GM18498 (cell line): ENCODE measurements at regions not wholly inside any gene's neighbourhood (a gene's known extent, or its start where the extent isn't known, plus 50 kb on each side); places are given as distances from the start of the nearest gene placed in this dataset.

Experiments used
- ATAC-seq: cut with Tn5 transposase; IDR thresholded peaks from one replicate; pipeline ENCODE4 v1.9.1; 2021; ENCODE audit warnings: mild to moderate bottlenecking, moderate library complexity; ENCODE audit not compliant: unreplicated experiment

DNA sequence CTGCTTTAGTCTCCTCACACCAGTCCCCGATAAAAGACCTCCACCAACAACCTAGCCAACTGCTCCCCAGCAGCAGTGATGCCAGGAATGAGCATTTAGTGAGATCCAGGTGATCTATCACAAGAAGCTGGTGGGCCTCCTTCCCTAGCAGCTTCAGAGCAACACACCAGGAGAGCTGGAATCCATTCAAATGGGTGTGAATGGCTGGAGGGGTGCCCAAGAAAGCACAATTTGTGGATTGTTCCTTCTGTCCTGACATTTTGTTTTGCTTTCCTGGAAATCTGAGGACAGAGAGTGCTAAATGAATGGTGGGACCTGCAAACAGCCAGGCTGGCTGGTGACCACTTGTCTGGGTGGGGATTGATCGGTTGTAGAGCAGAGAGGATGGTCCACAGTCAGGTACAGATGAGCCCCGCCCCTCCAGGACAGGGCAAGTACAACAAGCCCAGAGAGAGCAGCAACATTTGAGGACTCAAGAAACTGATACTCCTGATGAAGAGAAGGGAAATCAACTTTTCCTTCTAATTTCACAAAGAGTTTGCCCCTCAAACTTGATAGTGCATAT lies 316.8 kb downstream of the VPS13C start:
- no peak for ATAC-seq

DNA sequence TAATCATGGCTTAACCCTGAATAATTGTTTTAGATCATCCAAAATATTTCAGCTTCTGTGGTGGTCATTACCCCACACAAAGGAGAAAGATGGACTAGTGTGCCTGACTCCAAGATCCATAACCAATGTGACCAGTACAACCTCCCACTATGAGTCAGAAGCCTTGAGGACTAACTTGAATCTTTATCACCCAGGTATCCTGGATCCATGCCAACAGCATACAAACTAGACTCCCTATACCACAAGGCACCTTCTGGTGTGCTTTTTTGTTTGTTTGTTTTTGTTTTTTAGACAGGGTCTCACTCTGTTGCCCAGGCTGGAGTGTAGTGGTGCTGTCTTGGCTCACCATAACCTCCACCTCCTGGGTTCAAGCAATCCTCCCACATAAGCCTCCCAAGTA lies 317.7 kb downstream of the VPS13C start:
- no peak for ATAC-seq

GRCh38 chr15:61736790-61737189 lies 323.5 kb downstream of the VPS13C start:
- no peak for ATAC-seq

DNA sequence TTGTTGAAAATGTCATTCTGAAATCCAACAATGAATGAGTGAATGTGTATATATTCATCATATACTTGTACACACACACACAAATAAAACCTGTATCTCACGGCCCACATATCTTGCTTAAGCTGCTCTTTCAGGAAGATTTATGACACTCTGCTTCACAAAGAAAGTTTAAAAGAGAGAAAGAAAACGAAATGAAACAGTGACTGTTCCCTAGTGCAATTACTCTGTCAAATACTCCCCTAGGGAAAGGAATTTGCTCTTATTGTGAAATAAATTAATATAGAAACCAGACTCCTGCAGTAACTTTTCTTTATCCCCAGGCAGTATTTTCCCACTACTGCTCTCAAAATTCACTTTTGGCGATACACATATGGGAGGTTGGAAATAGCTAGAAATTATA lies 329.1 kb downstream of the VPS13C start:
- no peak for ATAC-seq

GRCh38 chr15:61729646-61730045 lies 330.6 kb downstream of the VPS13C start:
- ATAC-seq = no peak

GRCh38 chr15:61726166-61726565 lies 334.1 kb downstream of the VPS13C start:
- ATAC-seq = no peak

- no peak for ATAC-seq
Measured at GRCh38 chr15:61725251-61725650, 335.0 kb downstream of the VPS13C start.

DNA sequence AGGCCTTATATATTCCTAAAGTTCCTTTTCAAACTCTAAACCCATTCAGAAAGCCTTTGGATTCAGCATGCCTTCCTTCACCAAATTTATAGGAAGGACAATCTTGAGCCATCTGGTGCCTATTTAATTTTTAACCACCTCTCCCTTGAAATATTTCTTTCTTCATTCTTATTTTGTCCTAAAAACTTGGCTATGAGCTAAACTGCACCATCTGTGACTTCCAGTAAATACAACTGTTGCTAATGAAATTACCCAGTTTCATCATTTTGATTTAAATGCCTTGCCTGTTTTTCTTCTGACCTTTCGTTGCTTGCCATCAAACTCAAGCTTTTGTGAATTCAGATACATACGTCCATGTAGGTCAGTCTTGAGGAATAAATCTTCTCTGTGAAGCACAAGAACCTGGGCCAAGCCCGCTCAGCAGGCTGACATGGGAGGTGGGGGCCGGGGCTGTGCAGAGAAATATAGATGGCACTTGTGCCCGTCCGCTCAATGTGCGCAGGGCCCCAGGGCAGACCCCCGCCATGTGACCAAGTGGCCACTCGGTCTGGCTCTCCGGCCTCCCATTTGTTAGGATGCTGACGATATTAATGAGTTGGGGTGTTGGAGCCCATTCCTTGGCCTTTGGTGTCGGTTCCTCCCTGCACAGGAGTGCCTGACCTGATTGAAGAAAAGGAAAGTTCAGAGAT lies 335.9 kb downstream of the VPS13C start:
- no peak for ATAC-seq

GRCh38 chr15:61721418-61721817 lies 338.8 kb downstream of the VPS13C start:
- no peak for ATAC-seq

- ATAC-seq = no peak
Measured at GRCh38 chr15:61720197-61720704, 340.0 kb downstream of the VPS13C start.

DNA sequence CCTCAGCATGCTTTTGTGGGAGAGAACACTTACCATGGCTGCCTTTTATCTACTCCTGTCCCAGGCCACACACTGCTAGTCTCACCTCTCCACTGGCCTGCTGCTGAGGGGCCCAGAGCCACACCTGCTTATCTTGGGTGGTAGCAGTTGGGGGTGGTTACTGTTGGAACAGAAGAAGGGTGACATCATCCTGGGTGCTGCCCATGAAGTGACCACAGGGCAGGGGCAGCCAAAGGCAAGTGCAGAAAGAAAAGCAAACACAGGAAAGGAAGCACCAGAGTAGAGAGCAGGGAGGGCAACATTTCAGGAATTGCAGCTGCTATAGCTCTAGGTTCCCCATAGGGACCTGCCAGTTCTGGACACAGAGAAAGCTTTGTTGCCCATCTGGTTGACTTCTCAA lies 345.2 kb downstream of the VPS13C start:
- no peak for ATAC-seq

GRCh38 chr15:61712129-61712759 lies 348.0 kb downstream of the VPS13C start:
- ATAC-seq = no peak

- no peak for ATAC-seq
Measured at GRCh38 chr15:61702224-61703020, 357.8 kb downstream of the VPS13C start.

DNA sequence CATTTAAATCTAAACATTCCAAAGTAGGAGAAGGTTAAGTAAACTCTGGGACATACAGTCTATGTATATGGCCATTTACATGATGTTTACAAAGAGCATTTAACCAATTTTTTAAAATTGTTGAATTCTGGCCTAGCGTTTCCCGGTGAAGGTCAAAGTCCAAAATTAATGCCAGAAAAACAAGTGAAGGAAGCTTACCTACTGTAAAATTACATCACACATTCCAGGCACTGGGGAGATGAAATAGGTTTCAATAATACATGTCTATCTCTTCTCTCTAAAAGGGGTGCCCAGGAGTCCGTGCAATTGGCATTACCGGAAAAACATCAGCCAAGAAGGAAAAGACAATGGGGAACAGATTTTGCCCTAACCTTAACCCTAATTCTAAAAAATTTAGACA lies 358.8 kb downstream of the VPS13C start:
- no peak for ATAC-seq

- ATAC-seq = no peak
Measured at GRCh38 chr15:61700803-61701202, 359.4 kb downstream of the VPS13C start.

DNA sequence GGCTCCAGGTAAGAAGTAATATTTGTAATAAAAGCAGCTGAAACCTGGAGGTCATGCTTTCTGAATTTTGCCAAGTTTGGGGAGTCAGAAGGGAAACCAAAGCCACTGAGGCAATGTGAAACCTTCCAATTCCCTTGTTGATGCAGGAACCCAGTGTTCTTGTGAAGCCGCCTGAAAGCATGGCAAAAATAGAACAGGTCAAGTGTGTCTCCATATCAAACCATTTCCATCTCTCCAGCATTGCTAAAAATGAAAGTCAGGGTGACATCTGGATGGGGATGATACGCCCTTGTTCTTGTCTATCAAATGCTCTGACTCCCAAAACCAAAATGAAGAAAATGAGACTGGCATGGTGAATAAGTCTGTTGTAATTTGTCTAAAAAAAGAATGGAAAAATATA lies 362.5 kb downstream of the VPS13C start:
- ATAC-seq = no peak

DNA sequence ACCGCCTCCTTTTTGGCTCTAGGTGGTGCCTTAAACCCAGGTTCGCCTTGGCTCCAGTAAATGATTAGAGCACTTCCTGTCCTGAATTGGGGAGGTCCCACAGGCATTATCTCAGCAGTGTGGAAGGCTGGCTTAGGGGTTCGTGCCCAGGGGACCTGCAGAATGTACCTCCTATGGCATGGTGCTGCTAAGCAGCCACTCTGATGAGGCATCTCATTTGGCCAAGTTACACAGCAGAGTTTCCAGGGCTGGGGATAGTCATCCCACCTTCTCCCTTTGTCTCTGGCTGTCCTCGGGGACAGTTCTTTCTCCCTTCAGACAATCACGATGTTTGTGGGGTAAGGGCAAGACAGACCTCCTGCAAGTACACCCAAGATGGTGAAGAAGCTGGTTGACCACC lies 371.2 kb downstream of the VPS13C start:
- no peak for ATAC-seq

- no peak for ATAC-seq
Measured at GRCh38 chr15:61687651-61688050, 372.6 kb downstream of the VPS13C start.

DNA sequence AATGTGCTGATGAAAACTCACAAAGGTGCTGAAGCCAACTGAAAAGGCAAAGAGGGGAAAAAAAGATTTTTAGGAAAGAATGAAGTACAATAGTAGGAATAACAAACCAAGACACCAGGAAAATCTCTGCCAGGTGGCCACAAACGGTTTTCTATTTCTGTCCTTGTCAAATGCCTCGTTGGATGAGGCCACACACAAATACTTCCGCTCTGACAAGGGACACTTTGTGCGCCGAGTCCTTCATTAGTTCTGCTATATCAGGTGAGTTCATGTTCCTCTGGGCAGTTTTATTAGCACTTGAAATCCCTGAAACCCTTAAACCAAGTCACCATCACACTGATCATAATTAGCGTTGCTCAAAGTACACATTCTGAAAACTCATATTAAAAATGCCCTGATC lies 373.1 kb downstream of the VPS13C start:
- no peak for ATAC-seq

- no peak for ATAC-seq
Measured at GRCh38 chr15:61685971-61686370, 374.3 kb downstream of the VPS13C start.

- ATAC-seq = no peak
Measured at GRCh38 chr15:61685534-61685933, 374.7 kb downstream of the VPS13C start.
